ENCODE measurements at regions not wholly inside any gene's neighbourhood (a gene's known extent, or its start where the extent isn't known, plus 50 kb on each side); places are given as distances from the start of the nearest gene placed in this dataset.
"Not testable (repeated sequence)": the region's sequence is repeated elsewhere in the genome, so short reads cannot be mapped to it uniquely, and the experiment has no call there.

DNA sequence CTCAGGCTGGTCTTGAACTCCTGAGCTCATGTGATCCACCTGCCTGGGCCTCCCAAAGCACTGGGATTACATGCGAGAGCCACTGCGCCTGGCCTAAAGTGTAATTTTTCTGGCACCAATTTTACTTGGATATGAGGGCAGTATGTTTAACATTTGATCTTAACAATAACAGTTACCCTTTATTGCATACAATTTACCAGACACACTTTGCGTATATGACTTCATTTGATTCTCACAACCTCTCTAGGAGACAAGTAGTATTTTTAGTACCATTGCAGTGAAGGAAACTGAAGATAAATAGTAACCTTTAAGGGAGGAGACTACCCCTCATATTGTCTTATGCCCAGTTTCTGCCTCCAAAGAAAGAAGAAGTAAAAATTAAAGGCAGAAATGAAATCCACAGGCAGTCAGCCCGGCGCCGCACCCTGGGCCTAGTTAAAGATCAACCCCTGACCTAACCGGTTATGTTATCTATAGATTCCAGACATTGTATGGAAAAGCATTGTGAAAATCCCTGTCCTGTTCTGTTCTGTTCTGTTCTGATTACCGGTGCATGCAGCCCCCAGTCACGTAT, 54.0 kb downstream of the CYP26A1 start:
- not testable (repeated sequence) for DNase-seq (ENCODE audit: low spot score, unreplicated experiment); H3K27me3 Mint-ChIP-seq; H3K36me3 Mint-ChIP-seq (ENCODE audit: insufficient read depth); H3K27ac Mint-ChIP-seq; H3K4me1 Mint-ChIP-seq (ENCODE audit: low read depth); H3K4me3 Mint-ChIP-seq (ENCODE audit: low read depth)
- peaks cover 36% of the 10 kb centered on the region for H3K9me3 Mint-ChIP-seq (ENCODE audit: low read depth)

DNA sequence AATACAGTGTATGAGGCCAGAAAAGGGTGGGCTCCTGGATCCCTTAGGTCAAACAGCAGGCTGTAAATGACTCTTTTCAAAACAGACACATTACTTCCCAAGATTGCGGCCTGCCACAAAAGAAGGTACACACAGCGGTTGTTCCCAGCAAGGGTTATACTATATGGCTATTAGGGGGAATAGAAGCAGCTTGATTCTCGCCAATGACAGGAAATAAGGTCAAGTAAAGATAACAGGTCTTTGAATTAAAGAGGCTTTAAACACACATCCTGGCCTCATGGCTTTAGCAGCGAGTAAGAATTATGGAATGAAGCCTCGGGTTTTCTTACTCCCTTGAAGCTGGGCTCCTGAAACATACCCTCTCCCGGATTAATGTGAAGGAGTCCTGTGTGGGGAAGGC, 58.3 kb downstream of the CYP26A1 start:
- DNase-seq (ENCODE audit: low spot score, unreplicated experiment) = no peak
- Mint-ChIP-seq H3K4me3 (ENCODE audit: low read depth) (no peak overlapping the region), H3K4me1 (ENCODE audit: low read depth) (peaks cover 4% of the 10 kb centered on the region), H3K27ac (no peak overlapping the region), H3K27me3 (no peaks in the 10 kb centered on the region), H3K36me3 (ENCODE audit: insufficient read depth) (peaks cover 7% of the 10 kb centered on the region), H3K9me3 (ENCODE audit: low read depth) (peaks cover 22% of the 10 kb centered on the region)
- TF ChIP-seq, protein P1, sequence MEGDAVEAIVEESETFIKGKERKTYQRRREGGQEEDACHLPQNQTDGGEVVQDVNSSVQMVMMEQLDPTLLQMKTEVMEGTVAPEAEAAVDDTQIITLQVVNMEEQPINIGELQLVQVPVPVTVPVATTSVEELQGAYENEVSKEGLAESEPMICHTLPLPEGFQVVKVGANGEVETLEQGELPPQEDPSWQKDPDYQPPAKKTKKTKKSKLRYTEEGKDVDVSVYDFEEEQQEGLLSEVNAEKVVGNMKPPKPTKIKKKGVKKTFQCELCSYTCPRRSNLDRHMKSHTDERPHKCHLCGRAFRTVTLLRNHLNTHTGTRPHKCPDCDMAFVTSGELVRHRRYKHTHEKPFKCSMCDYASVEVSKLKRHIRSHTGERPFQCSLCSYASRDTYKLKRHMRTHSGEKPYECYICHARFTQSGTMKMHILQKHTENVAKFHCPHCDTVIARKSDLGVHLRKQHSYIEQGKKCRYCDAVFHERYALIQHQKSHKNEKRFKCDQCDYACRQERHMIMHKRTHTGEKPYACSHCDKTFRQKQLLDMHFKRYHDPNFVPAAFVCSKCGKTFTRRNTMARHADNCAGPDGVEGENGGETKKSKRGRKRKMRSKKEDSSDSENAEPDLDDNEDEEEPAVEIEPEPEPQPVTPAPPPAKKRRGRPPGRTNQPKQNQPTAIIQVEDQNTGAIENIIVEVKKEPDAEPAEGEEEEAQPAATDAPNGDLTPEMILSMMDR (IDR thresholded peaks at IDR 0.05; ENCODE audit: unreplicated experiment) = no peak

DNA sequence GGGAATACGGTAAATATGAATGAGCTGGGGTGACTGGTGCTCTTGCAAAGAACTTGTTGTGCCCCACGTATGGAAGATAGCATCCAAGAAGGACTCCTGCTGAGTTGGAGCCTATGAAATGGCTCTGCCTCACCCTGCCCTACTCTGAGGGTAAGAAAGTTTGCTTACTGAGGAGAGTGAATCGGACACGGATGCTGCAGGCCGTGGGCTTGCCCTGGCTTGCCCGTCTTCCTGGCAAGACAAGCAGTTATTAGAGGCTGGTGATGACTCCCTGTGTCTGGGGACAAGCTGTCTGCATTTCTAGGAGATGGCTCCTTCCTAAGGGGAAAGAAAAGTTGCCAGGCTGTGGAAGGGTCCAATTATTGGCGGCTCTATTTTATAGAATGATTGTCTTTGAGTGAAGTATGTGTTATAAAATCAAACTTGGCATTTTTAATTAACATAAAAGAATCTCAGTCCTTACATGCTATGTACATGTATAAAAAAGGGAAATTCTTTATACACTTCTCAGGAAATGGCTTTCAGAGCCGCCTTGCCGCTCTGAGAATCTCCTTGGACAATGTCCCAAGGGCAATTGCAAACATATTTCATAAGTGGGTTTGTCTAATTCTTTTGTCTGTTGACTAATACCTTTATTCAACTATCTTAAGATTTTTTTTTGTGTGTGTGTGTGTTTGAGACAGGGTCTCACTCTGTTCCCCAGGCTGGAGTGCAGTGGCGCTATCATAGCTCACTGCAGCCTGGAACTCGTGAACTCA, 64.6 kb downstream of the CYP26A1 start:
- Mint-ChIP-seq H3K36me3 (ENCODE audit: insufficient read depth) (no peaks in the 10 kb centered on the region), H3K4me1 (ENCODE audit: low read depth) (no peaks in the 10 kb centered on the region), H3K27ac (no peak overlapping the region), H3K4me3 (ENCODE audit: low read depth) (no peak overlapping the region), H3K27me3 (no peaks in the 10 kb centered on the region), H3K9me3 (ENCODE audit: low read depth) (no peaks in the 10 kb centered on the region)
- DNase-seq (ENCODE audit: low spot score, unreplicated experiment) = no peak
- TF ChIP-seq, protein P1 (IDR thresholded peaks at IDR 0.05; ENCODE audit: unreplicated experiment) = no peak

DNA sequence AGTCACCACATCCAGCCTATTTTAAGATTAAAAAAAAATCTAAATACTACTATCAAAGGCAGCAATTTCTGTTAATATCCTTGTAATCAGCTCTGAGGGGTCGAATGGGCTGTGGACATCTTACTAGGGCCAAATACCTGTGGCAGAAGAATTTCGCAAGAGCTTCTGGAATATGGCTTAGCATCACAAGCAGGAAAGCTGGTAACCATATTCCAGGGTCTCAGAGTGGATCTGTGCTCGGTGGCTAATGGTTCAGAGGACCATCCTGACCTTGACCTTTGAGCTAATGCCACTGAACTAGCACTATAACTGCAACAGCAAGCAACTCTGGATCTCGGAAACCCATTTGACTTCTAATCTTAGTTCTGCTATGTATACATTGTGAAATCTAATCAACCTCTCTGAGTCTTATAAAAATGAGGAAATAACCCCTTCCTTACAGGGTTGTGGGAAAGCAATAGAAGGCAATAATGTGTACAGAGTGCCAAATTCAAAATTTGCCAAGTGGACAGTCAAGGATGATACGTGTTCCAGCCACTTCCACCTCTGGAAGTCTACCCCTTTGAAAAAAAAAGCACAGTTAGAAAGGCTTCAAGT, 65.5 kb downstream of the CYP26A1 start:
- Mint-ChIP-seq H3K36me3 (ENCODE audit: insufficient read depth) (no peaks in the 10 kb centered on the region), H3K4me1 (ENCODE audit: low read depth) (no peaks in the 10 kb centered on the region), H3K27me3 (no peaks in the 10 kb centered on the region), H3K27ac (no peak overlapping the region), H3K9me3 (ENCODE audit: low read depth) (no peaks in the 10 kb centered on the region), H3K4me3 (ENCODE audit: low read depth) (no peak overlapping the region)
- no peak for DNase-seq (ENCODE audit: low spot score, unreplicated experiment)
- TF ChIP-seq, protein P1 (IDR thresholded peaks at IDR 0.05; ENCODE audit: unreplicated experiment) = no peak

DNA sequence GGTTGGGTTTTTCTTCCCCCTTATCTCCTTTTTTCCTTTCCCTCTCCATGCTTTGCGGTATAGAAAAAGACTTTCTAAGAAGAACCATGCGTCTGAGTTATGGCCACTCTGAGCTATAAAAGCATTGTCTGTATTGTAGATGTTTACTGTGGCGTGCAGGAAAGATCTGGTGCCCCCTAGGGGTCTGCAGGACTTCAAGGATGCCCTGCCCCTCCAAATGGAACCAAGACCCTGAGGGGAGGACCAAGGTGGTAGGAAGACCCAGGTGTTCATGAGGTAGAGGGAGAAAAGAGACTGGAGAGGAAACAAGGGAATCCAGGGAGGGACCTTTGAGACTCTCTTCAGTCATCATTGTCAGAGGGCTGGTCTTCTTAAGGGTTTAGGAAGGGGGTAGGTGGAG, 68.8 kb downstream of the CYP26A1 start:
- TF ChIP-seq, protein P1 (IDR thresholded peaks at IDR 0.05; ENCODE audit: unreplicated experiment) = no peak
- DNase-seq (ENCODE audit: low spot score, unreplicated experiment) = no peak
- H3K4me3 Mint-ChIP-seq (ENCODE audit: low read depth) = no peak overlapping the region
- H3K27me3 Mint-ChIP-seq = peaks cover 6% of the 10 kb centered on the region
- peaks cover 6% of the 10 kb centered on the region for H3K4me1 Mint-ChIP-seq (ENCODE audit: low read depth)
- H3K36me3 Mint-ChIP-seq (ENCODE audit: insufficient read depth) = no peaks in the 10 kb centered on the region
- H3K27ac Mint-ChIP-seq = no peak overlapping the region
- H3K9me3 Mint-ChIP-seq (ENCODE audit: low read depth) = no peaks in the 10 kb centered on the region
